ENCODE measurements at regions not wholly inside any gene's neighbourhood (a gene's known extent, or its start where the extent isn't known, plus 50 kb on each side); places are given as distances from the start of the nearest gene placed in this dataset.

DNA sequence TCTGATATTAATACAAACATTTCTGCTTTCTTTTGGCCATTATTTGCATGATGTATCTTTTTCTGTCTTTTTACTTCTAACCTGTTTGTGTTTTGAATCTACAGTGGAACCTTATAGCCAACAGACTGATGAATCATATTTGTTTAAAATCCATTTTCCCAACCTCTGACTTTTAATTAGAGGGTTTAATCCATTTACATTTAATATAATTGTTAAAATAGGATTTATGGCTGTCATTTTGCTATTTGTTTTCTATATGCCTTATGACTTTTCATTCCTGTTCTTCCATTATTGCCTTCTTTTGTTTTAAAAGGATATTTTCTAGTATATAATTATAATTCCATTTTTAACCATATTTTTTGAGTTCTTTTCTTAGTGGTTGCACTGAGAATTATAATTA lies 286.1 kb downstream of the ZNF621 start:
- no peak overlapping the region for H3K27ac Mint-ChIP-seq (ENCODE audit: unreplicated experiment)
- peaks cover 10% of the 10 kb centered on the region for H3K36me3 Mint-ChIP-seq (ENCODE audit: unreplicated experiment)
- TF ChIP-seq, protein P1, sequence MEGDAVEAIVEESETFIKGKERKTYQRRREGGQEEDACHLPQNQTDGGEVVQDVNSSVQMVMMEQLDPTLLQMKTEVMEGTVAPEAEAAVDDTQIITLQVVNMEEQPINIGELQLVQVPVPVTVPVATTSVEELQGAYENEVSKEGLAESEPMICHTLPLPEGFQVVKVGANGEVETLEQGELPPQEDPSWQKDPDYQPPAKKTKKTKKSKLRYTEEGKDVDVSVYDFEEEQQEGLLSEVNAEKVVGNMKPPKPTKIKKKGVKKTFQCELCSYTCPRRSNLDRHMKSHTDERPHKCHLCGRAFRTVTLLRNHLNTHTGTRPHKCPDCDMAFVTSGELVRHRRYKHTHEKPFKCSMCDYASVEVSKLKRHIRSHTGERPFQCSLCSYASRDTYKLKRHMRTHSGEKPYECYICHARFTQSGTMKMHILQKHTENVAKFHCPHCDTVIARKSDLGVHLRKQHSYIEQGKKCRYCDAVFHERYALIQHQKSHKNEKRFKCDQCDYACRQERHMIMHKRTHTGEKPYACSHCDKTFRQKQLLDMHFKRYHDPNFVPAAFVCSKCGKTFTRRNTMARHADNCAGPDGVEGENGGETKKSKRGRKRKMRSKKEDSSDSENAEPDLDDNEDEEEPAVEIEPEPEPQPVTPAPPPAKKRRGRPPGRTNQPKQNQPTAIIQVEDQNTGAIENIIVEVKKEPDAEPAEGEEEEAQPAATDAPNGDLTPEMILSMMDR (IDR thresholded peaks at IDR 0.05; ENCODE audit: partially characterized antibody, unreplicated experiment), result no peak
- no peaks in the 10 kb centered on the region for H3K4me1 Mint-ChIP-seq (ENCODE audit: low read depth, unreplicated experiment)
- DNase-seq, result no peak
- H3K4me3 Mint-ChIP-seq (ENCODE audit: unreplicated experiment), result no peak overlapping the region
- H3K27me3 Mint-ChIP-seq (ENCODE audit: unreplicated experiment), result peaks cover 1% of the 10 kb centered on the region
- no peaks in the 10 kb centered on the region for H3K9me3 Mint-ChIP-seq (ENCODE audit: unreplicated experiment)

DNA sequence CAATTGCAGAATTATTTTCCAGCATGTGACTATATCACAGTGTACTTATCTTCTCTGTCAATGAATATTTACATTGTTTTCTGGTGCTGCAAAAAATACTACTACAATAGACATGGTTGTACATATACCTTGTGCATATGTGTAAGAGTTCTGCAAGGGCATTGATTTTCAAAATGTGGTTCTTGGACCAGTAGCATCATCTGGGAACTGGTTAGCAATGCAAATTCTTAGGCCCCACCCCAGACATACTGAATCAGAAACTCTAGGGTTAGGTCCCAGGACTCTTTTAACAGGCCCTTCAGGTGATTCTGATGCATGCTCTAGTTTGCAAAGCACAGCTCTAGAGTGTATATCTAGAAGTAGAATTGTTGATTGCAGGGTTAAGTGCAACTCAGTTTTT lies 292.3 kb downstream of the ZNF621 start:
- TF ChIP-seq, protein P1 (IDR thresholded peaks at IDR 0.05; ENCODE audit: partially characterized antibody, unreplicated experiment), result no peak
- no peak overlapping the region for H3K27ac Mint-ChIP-seq (ENCODE audit: unreplicated experiment)
- H3K9me3 Mint-ChIP-seq (ENCODE audit: unreplicated experiment), result no peaks in the 10 kb centered on the region
- no peaks in the 10 kb centered on the region for H3K36me3 Mint-ChIP-seq (ENCODE audit: unreplicated experiment)
- no peak overlapping the region for H3K4me3 Mint-ChIP-seq (ENCODE audit: unreplicated experiment)
- no peak for DNase-seq
- H3K27me3 Mint-ChIP-seq (ENCODE audit: unreplicated experiment), result peaks cover 1% of the 10 kb centered on the region
- H3K4me1 Mint-ChIP-seq (ENCODE audit: low read depth, unreplicated experiment), result no peaks in the 10 kb centered on the region

DNA sequence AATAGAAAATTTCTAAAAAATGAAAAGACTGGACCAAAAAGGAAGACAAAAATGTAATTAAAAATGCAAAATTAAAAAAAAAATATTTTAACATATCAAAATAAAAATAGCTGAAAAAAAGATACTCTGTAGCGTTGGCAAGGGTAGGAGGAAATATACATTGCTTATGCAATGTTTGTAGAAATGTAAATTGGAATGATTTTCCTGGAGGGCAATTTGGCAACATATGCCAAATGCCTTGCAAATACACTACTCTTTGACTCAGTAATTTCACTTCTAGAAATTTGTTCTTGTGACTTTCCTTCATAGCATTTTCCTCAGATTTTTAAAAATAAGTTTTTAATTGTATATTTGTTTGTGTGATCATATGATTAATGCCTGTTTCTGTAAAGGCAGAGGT lies 296.6 kb downstream of the ZNF621 start:
- TF ChIP-seq, protein P1 (IDR thresholded peaks at IDR 0.05; ENCODE audit: partially characterized antibody, unreplicated experiment), result no peak
- DNase-seq, result no peak
- no peak overlapping the region for H3K4me3 Mint-ChIP-seq (ENCODE audit: unreplicated experiment)

DNA sequence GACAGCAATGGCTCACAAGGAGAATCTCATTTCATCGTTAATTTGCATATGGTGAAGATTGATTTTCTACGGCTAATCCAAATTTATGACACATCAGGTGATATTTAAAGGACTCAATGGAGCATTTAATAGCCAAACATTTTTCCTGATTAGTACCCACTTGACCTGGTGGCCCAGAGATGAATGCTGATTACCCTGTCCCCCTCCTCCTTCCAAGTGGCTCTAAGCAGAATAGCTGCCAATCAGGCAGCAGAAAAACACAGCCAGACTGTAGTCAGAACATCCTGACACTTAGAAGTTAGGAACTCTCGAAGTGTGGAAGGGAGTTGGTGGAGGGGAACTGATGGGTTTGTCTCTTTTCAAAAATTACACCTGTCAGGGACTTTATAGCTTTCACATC lies 302.5 kb downstream of the ZNF621 start:
- no peak for DNase-seq
- H3K4me1 Mint-ChIP-seq (ENCODE audit: low read depth, unreplicated experiment), result no peaks in the 10 kb centered on the region
- TF ChIP-seq, protein P1 (IDR thresholded peaks at IDR 0.05; ENCODE audit: partially characterized antibody, unreplicated experiment), result no peak
- no peak overlapping the region for H3K27ac Mint-ChIP-seq (ENCODE audit: unreplicated experiment)
- H3K27me3 Mint-ChIP-seq (ENCODE audit: unreplicated experiment), result no peaks in the 10 kb centered on the region
- no peaks in the 10 kb centered on the region for H3K36me3 Mint-ChIP-seq (ENCODE audit: unreplicated experiment)
- H3K4me3 Mint-ChIP-seq (ENCODE audit: unreplicated experiment), result no peak overlapping the region
- no peaks in the 10 kb centered on the region for H3K9me3 Mint-ChIP-seq (ENCODE audit: unreplicated experiment)

More for the DNA sequence above, 296.6 kb downstream of the ZNF621 start:
- no peak overlapping the region for H3K27ac Mint-ChIP-seq (ENCODE audit: unreplicated experiment)
- no peaks in the 10 kb centered on the region for H3K9me3 Mint-ChIP-seq (ENCODE audit: unreplicated experiment)
- H3K27me3 Mint-ChIP-seq (ENCODE audit: unreplicated experiment), result no peaks in the 10 kb centered on the region
- H3K36me3 Mint-ChIP-seq (ENCODE audit: unreplicated experiment), result no peaks in the 10 kb centered on the region
- no peaks in the 10 kb centered on the region for H3K4me1 Mint-ChIP-seq (ENCODE audit: low read depth, unreplicated experiment)

DNA sequence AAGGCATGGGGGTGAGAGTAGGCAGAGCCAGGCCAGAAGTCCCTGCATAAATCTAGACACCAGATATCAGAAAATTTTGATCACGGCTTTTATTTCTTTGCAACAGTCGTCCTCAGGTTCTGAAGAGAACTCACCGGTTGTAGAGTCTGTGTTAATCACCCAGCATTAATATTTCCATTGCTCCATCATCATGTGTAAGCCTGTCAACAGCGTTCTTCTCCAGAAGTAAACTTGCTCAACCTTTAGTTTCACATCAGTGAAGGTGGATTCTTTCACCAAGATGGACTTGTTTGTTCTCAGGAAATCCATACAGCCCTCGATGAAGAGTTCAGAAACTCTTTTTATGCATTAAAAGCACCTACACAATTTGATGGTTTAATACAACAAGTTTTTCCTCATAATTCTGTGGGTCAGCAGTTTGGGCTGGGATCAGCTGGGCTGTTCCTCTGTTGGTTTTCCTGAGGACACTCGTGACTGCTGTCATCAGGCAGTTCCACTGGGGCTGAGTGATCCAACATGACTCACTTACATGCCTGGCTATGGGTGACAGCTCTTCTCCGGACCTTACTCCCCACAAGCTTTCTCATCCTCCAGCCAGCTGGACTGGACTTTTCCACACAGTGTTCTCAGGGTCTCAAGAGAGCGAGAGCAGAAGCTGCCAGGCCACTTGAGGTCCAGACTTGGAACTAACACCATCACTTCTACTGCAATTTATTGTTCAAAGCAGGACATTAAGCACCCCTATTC lies 303.4 kb downstream of the ZNF621 start:
- Mint-ChIP-seq H3K27ac (ENCODE audit: unreplicated experiment) (no peak overlapping the region), H3K36me3 (ENCODE audit: unreplicated experiment) (no peaks in the 10 kb centered on the region), H3K27me3 (ENCODE audit: unreplicated experiment) (no peaks in the 10 kb centered on the region), H3K4me1 (ENCODE audit: low read depth, unreplicated experiment) (no peaks in the 10 kb centered on the region), H3K4me3 (ENCODE audit: unreplicated experiment) (no peak overlapping the region), H3K9me3 (ENCODE audit: unreplicated experiment) (no peaks in the 10 kb centered on the region)
- TF ChIP-seq, protein P1 (IDR thresholded peaks at IDR 0.05; ENCODE audit: partially characterized antibody, unreplicated experiment), result no peak
- no peak for DNase-seq
